HEK293 (cell line): ENCODE measurements at regions not wholly inside any gene's neighbourhood (a gene's known extent, or its start where the extent isn't known, plus 50 kb on each side); places are given as distances from the start of the nearest gene placed in this dataset.

Experiments used
- CTCF ChIA-PET: fragments of 350-600 bp; formaldehyde crosslinking; extraction: SDS; loops from one replicate; lab custom pipeline; 2021; ENCODE audit warnings: antibody characterized with exemption; lab: Yijun Ruan, JAX
- POLR2A ChIA-PET: fragments of 300-600 bp; formaldehyde crosslinking; extraction: SDS; loops from one replicate; lab custom pipeline; 2020; ENCODE audit warnings: antibody characterized with exemption, inconsistent platforms; lab: Yijun Ruan, JAX
- H3K27ac ChIP-seq: fragments of 200-500 bp; sonication (Bioruptor generic); 2 replicates; pipeline ENCODE4 v1.5.1; 2014; ENCODE audit warnings: low read depth, low read length, control low read depth, inconsistent platforms; ENCODE audit errors: extremely low read depth
- H3K36me3 ChIP-seq, 2 experiments: fragments of 200-500 bp in 1 of 2; sonication (Bioruptor generic) in 1 of 2; 1 replicate in 1 of 2; 2 replicates in 1 of 2; pipeline ENCODE4 v1.5.1; 2014 to 2017; ENCODE audit warnings: inconsistent platforms in 2 of 2, low read length in 2 of 2; ENCODE audit not compliant: control insufficient read depth in 2 of 2, insufficient read depth in 1 of 2
- H3K4me1 ChIP-seq: fragments of 200-500 bp; sonication (Bioruptor generic); 2 replicates; pipeline ENCODE4 v1.5.1; 2014; ENCODE audit warnings: mild to moderate bottlenecking, low read length, inconsistent platforms; ENCODE audit not compliant: control insufficient read depth, insufficient read depth
- H3K4me3 ChIP-seq: 2 replicates; pipeline ENCODE4 v1.5.1; 2011; ENCODE audit warnings: low read depth, mild to moderate bottlenecking, control low read depth, low read length, moderate library complexity
- H3K9me3 ChIP-seq: fragments of 200-500 bp; sonication (Bioruptor generic); 2 replicates; pipeline ENCODE4 v1.5.1; 2014; ENCODE audit warnings: low read depth, low read length, inconsistent platforms; ENCODE audit not compliant: control insufficient read depth, insufficient read depth
- GFI1B ChIP-seq: fragments of 450-650 bp; formaldehyde crosslinking; IDR thresholded peaks from 2 replicates; pipeline ENCODE4 v1.5.1; 2016; ENCODE audit warnings: missing biosample characterization, missing genetic modification characterization
- ZFP37 ChIP-seq: fragments of 450-650 bp; formaldehyde crosslinking; IDR thresholded peaks from 2 replicates; pipeline ENCODE4 v1.5.1; 2016; ENCODE audit warnings: missing biosample characterization, missing genetic modification characterization
- ZFP69B ChIP-seq: fragments of 450-650 bp; formaldehyde crosslinking; IDR thresholded peaks from 2 replicates; pipeline ENCODE4 v1.5.1; 2016; ENCODE audit warnings: missing biosample characterization, missing genetic modification characterization
- ZNF10 ChIP-seq: fragments of 450-650 bp; formaldehyde crosslinking; IDR thresholded peaks from 2 replicates; pipeline ENCODE4 v1.5.1; 2017; ENCODE audit warnings: missing biosample characterization, missing genetic modification characterization
- ZNF211 ChIP-seq: fragments of 450-650 bp; formaldehyde crosslinking; IDR thresholded peaks from 2 replicates; pipeline ENCODE4 v1.5.1; 2016; ENCODE audit warnings: low read depth, missing biosample characterization, missing genetic modification characterization
- ZNF24 ChIP-seq: fragments of 450-650 bp; formaldehyde crosslinking; IDR thresholded peaks from 2 replicates; pipeline ENCODE4 v1.5.1; 2016; ENCODE audit warnings: missing biosample characterization, missing genetic modification characterization
- ZNF266 ChIP-seq: fragments of 450-650 bp; formaldehyde crosslinking; IDR thresholded peaks from 2 replicates; pipeline ENCODE4 v1.5.1; 2016; ENCODE audit warnings: missing biosample characterization, missing genetic modification characterization, low read depth
- ZNF426 ChIP-seq: fragments of 450-650 bp; formaldehyde crosslinking; IDR thresholded peaks from 2 replicates; pipeline ENCODE4 v1.5.1; 2017; ENCODE audit warnings: missing biosample characterization, missing genetic modification characterization, mild to moderate bottlenecking, inconsistent platforms, moderate library complexity
- ZNF449 ChIP-seq: fragments of 450-650 bp; formaldehyde crosslinking; IDR thresholded peaks from 2 replicates; pipeline ENCODE4 v1.5.1; 2017; ENCODE audit warnings: missing biosample characterization, mild to moderate bottlenecking, missing genetic modification characterization, moderate library complexity
- ZNF48 ChIP-seq: fragments of 450-650 bp; formaldehyde crosslinking; IDR thresholded peaks from 2 replicates; pipeline ENCODE4 v1.5.1; 2016; ENCODE audit warnings: missing biosample characterization, missing genetic modification characterization
- ZNF529 ChIP-seq: fragments of 450-650 bp; formaldehyde crosslinking; IDR thresholded peaks from 2 replicates; pipeline ENCODE4 v1.5.1; 2017; ENCODE audit warnings: missing genetic modification characterization, missing biosample characterization; ENCODE audit not compliant: insufficient replicate concordance
- ZNF555 ChIP-seq: fragments of 450-650 bp; formaldehyde crosslinking; conservative IDR thresholded peaks from 2 replicates; pipeline ENCODE4 v1.5.1; 2017; ENCODE audit warnings: missing biosample characterization, mild to moderate bottlenecking, missing genetic modification characterization, inconsistent platforms
- ZNF558 ChIP-seq: fragments of 450-650 bp; formaldehyde crosslinking; IDR thresholded peaks from 2 replicates; pipeline ENCODE4 v1.5.1; 2016; ENCODE audit warnings: missing biosample characterization, missing genetic modification characterization
- ZNF571 ChIP-seq: fragments of 450-650 bp; formaldehyde crosslinking; IDR thresholded peaks from 2 replicates; pipeline ENCODE4 v1.5.0; 2017; ENCODE audit warnings: missing biosample characterization, missing genetic modification characterization
- ZNF596 ChIP-seq: fragments of 450-650 bp; IDR thresholded peaks from 2 replicates; pipeline ENCODE4 v1.5.0; 2018; ENCODE audit warnings: missing biosample characterization, mild to moderate bottlenecking, missing genetic modification characterization, moderate library complexity
- ZNF692 ChIP-seq: fragments of 450-650 bp; formaldehyde crosslinking; IDR thresholded peaks from 2 replicates; pipeline ENCODE4 v1.5.1; 2016; ENCODE audit warnings: missing biosample characterization, missing genetic modification characterization
- ZNF837 ChIP-seq: fragments of 450-650 bp; formaldehyde crosslinking; IDR thresholded peaks from 2 replicates; pipeline ENCODE4 v1.5.1; 2016; ENCODE audit warnings: missing biosample characterization, missing genetic modification characterization
- ZSCAN16 ChIP-seq: fragments of 450-650 bp; formaldehyde crosslinking; IDR thresholded peaks from 2 replicates; pipeline ENCODE4 v1.5.1; 2016; ENCODE audit warnings: missing biosample characterization, missing genetic modification characterization
- ZSCAN23 ChIP-seq: fragments of 450-650 bp; formaldehyde crosslinking; IDR thresholded peaks from 2 replicates; pipeline ENCODE4 v1.5.1; 2016; ENCODE audit warnings: missing biosample characterization, missing genetic modification characterization
- TF ChIP-seq, protein P1 (sequence below): fragments of 450-650 bp; formaldehyde crosslinking; IDR thresholded peaks from 2 replicates; pipeline ENCODE4 v1.5.1; 2016; ENCODE audit warnings: missing biosample characterization, missing genetic modification characterization
- TF ChIP-seq, protein P2 (sequence below): fragments of 450-650 bp; IDR thresholded peaks from 2 replicates; pipeline ENCODE4 v1.5.1; 2018; ENCODE audit warnings: missing biosample characterization, missing genetic modification characterization

DNA sequence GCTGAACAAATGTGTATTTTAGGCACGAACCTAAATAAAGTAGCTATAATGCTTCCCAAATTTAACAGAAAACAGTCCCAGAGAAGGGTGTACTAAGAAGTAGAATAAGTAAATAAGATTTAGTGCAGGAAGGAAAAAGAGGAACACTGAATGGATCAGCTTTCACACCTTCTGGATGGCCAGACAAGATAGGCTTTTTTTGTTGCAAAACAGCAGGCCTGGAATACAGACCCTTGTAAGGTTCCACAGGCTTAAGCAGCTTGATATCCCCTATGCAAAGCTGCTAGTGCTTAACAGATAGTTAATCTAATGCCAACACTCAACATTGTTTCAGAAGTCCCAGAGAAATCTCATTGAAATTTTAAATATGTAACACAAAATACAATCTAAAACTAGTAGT, 328.1 kb upstream of the STEAP1 start:
- CTCF ChIA-PET = no interaction called here
- POLR2A ChIA-PET = no interaction called here
- TF ChIP-seq ZNF558 (no peak), ZNF10 (tag by site-specific recombination) (no peak), ZNF837 (no peak), ZSCAN16 (tag by site-specific recombination) (no peak), ZNF596 (no peak), ZNF449 (tag by site-specific recombination) (no peak), ZFP37 (tag by site-specific recombination) (no peak), ZNF24 (tag by site-specific recombination) (no peak), ZNF48 (tag by site-specific recombination) (no peak), ZNF692 (tag by site-specific recombination) (no peak), GFI1B (tag by site-specific recombination) (no peak), ZNF571 (tag by site-specific recombination) (no peak), ZSCAN23 (tag by site-specific recombination) (no peak)
- TF ChIP-seq, protein P1, sequence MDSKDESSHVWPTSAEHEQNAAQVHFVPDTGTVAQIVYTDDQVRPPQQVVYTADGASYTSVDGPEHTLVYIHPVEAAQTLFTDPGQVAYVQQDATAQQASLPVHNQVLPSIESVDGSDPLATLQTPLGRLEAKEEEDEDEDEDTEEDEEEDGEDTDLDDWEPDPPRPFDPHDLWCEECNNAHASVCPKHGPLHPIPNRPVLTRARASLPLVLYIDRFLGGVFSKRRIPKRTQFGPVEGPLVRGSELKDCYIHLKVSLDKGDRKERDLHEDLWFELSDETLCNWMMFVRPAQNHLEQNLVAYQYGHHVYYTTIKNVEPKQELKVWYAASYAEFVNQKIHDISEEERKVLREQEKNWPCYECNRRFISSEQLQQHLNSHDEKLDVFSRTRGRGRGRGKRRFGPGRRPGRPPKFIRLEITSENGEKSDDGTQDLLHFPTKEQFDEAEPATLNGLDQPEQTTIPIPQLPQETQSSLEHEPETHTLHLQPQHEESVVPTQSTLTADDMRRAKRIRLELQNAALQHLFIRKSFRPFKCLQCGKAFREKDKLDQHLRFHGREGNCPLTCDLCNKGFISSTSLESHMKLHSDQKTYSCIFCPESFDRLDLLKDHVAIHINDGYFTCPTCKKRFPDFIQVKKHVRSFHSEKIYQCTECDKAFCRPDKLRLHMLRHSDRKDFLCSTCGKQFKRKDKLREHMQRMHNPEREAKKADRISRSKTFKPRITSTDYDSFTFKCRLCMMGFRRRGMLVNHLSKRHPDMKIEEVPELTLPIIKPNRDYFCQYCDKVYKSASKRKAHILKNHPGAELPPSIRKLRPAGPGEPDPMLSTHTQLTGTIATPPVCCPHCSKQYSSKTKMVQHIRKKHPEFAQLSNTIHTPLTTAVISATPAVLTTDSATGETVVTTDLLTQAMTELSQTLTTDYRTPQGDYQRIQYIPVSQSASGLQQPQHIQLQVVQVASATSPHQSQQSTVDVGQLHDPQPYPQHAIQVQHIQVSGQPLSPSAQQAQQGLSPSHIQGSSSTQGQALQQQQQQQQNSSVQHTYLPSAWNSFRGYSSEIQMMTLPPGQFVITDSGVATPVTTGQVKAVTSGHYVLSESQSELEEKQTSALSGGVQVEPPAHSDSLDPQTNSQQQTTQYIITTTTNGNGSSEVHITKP = no peak
- TF ChIP-seq, protein P2, sequence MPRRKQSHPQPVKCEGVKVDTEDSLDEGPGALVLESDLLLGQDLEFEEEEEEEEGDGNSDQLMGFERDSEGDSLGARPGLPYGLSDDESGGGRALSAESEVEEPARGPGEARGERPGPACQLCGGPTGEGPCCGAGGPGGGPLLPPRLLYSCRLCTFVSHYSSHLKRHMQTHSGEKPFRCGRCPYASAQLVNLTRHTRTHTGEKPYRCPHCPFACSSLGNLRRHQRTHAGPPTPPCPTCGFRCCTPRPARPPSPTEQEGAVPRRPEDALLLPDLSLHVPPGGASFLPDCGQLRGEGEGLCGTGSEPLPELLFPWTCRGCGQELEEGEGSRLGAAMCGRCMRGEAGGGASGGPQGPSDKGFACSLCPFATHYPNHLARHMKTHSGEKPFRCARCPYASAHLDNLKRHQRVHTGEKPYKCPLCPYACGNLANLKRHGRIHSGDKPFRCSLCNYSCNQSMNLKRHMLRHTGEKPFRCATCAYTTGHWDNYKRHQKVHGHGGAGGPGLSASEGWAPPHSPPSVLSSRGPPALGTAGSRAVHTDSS (tag by site-specific recombination) = no peak

GRCh38 chr7:89826557-89826956, 327.7 kb upstream of the STEAP1 start:
- H3K27ac ChIP-seq = no peak overlapping the region
- CTCF ChIA-PET = no interaction called here
- POLR2A ChIA-PET = no interaction called here
- H3K4me3 ChIP-seq = no peak overlapping the region
- TF ChIP-seq ZNF555 (no peak), ZNF211 (tag by site-specific recombination) (no peak), ZNF266 (tag by site-specific recombination) (no peak), ZNF426 (no peak), ZFP69B (tag by site-specific recombination) (no peak), ZNF529 (tag by site-specific recombination) (no peak)
- TF ChIP-seq, all 188 proteins: peak for 0
- Histone ChIP-seq H3K9me3 (no peaks in the 10 kb centered on the region), H3K4me1 (no peaks in the 10 kb centered on the region), H3K36me3 (no peaks in the 10 kb centered on the region)

More for the DNA sequence above, 328.1 kb upstream of the STEAP1 start:
- Histone ChIP-seq H3K27ac (no peak overlapping the region), H3K36me3 (no peaks in the 10 kb centered on the region), H3K4me3 (no peak overlapping the region), H3K9me3 (no peaks in the 10 kb centered on the region), H3K4me1 (no peaks in the 10 kb centered on the region)
